ENCODE measurements at regions not wholly inside any gene's neighbourhood (a gene's known extent, or its start where the extent isn't known, plus 50 kb on each side); places are given as distances from the start of the nearest gene placed in this dataset.

DNA sequence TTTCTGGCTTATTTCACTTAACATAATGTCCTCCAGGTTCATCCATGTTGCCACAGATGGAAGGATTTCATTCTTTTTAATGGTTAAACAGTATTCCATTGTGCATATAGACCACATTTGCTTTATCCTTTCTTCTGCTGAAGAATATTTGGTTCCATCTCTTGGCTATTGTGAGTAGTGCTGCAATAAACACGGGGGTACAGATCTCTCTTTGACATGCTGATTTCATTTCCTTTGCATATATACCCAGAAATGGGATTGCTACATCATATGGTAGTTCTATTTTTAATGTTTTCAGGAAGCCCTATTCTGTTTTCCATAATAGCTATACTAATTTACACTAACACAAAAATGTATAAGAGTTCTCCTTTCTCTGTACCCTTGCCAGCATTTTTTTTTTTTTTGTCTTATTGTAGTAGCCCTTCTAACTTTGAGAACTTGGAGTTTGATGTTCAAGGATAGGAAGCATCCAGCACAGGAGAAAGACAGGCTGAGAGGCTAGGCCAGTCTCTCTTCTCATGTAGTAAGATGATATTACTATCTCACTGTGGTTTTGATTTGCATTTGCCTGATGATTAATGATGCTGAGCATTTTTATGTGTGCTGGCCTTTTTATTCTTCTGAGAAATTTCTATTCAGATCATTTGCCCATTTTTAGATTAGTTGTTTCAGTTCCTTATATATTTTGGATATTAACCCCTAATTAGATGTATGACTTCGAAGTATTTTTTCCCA, 592.2 kb upstream of the ZNF608 start:
- Mint-ChIP-seq H3K4me1 (ENCODE audit: low read depth, unreplicated experiment) (no peaks in the 10 kb centered on the region), H3K9me3 (ENCODE audit: unreplicated experiment) (no peaks in the 10 kb centered on the region), H3K27me3 (ENCODE audit: insufficient read depth, unreplicated experiment) (no peaks in the 10 kb centered on the region), H3K36me3 (ENCODE audit: insufficient read depth, unreplicated experiment) (no peaks in the 10 kb centered on the region), H3K4me3 (ENCODE audit: unreplicated experiment) (no peak overlapping the region), H3K27ac (ENCODE audit: unreplicated experiment) (no peak overlapping the region)
- no peaks in the 10 kb centered on the region for H3K4me1 ChIP-seq
- no peaks in the 10 kb centered on the region for H3K27me3 ChIP-seq (replicated peaks; ENCODE audit: control insufficient read depth, insufficient read depth, low read length)
- ChIA-PET POLR2A (no interaction called here), CTCF (no interaction called here)
- intact Hi-C loops (cut with micrococcal nuclease; ENCODE audit: unreplicated experiment): loop anchor here (1.0 kb wide), 1 partner anchor 429 kb away; no protein-coding TSS in a partner anchor
- H3K36me3 ChIP-seq (ENCODE audit: control insufficient read depth, insufficient read depth, low read length): no peaks in the 10 kb centered on the region; the same call in 1 of the 2 replicates
- no peak for DNase-seq
- H3K9me3 ChIP-seq: no peaks in the 10 kb centered on the region
- TF ChIP-seq, protein P1, sequence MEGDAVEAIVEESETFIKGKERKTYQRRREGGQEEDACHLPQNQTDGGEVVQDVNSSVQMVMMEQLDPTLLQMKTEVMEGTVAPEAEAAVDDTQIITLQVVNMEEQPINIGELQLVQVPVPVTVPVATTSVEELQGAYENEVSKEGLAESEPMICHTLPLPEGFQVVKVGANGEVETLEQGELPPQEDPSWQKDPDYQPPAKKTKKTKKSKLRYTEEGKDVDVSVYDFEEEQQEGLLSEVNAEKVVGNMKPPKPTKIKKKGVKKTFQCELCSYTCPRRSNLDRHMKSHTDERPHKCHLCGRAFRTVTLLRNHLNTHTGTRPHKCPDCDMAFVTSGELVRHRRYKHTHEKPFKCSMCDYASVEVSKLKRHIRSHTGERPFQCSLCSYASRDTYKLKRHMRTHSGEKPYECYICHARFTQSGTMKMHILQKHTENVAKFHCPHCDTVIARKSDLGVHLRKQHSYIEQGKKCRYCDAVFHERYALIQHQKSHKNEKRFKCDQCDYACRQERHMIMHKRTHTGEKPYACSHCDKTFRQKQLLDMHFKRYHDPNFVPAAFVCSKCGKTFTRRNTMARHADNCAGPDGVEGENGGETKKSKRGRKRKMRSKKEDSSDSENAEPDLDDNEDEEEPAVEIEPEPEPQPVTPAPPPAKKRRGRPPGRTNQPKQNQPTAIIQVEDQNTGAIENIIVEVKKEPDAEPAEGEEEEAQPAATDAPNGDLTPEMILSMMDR (IDR thresholded peaks at IDR 0.05; ENCODE audit: insufficient read depth in 1 of 2, low read depth in 1 of 2, low read length in 1 of 2, severe bottlenecking in 1 of 2, unreplicated experiment in 1 of 2): peak in 1 of 2 experiments; percentile 18
- no peak overlapping the region for H3K4me3 ChIP-seq (ENCODE audit: low read depth, low read length)
- BruUV-seq (replicated peaks): no TSS peak

DNA sequence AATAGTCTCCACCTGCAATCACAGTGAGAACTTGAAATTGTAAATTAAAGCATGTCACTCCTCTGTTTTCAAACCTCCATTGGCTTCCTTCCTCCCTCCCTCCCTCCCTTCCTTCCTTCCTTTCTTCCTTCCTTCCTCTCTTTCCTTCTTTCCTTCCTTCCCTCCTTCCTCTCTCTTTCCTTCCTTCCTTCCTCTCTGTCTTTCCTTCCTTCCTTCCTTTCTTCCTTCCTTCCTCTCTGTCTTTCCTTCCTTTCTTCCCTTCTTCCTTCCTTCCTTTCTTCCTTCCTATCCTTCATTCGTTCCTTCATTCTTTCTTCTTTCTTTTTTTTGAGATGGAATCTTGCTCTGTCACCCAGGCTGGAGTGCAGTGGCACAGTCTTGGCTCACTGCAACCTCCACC, 595.0 kb upstream of the ZNF608 start:
- BruUV-seq (replicated peaks): no TSS peak
- H3K36me3 Mint-ChIP-seq (ENCODE audit: insufficient read depth, unreplicated experiment): no peaks in the 10 kb centered on the region
- no peaks in the 10 kb centered on the region for H3K4me1 Mint-ChIP-seq (ENCODE audit: low read depth, unreplicated experiment)
- no peak for DNase-seq
- H3K4me1 ChIP-seq: no peaks in the 10 kb centered on the region
- H3K4me3 ChIP-seq (ENCODE audit: low read depth, low read length): no peak overlapping the region
- no peaks in the 10 kb centered on the region for H3K9me3 ChIP-seq
- H3K27ac Mint-ChIP-seq (ENCODE audit: unreplicated experiment): no peak overlapping the region
- H3K9me3 Mint-ChIP-seq (ENCODE audit: unreplicated experiment): no peaks in the 10 kb centered on the region
- ChIA-PET CTCF (no interaction called here), POLR2A (no interaction called here)
- TF ChIP-seq, protein P1 (IDR thresholded peaks at IDR 0.05; ENCODE audit: insufficient read depth in 1 of 2, low read depth in 1 of 2, low read length in 1 of 2, severe bottlenecking in 1 of 2, unreplicated experiment in 1 of 2): no peak
- no peak overlapping the region for H3K4me3 Mint-ChIP-seq (ENCODE audit: unreplicated experiment)
- no peaks in the 10 kb centered on the region for H3K36me3 ChIP-seq (ENCODE audit: control insufficient read depth, insufficient read depth, low read length)
- H3K27me3 Mint-ChIP-seq (ENCODE audit: insufficient read depth, unreplicated experiment): no peaks in the 10 kb centered on the region
- intact Hi-C loops (cut with micrococcal nuclease; ENCODE audit: unreplicated experiment): no loop called here
- H3K27me3 ChIP-seq (replicated peaks; ENCODE audit: control insufficient read depth, insufficient read depth, low read length): no peaks in the 10 kb centered on the region

DNA sequence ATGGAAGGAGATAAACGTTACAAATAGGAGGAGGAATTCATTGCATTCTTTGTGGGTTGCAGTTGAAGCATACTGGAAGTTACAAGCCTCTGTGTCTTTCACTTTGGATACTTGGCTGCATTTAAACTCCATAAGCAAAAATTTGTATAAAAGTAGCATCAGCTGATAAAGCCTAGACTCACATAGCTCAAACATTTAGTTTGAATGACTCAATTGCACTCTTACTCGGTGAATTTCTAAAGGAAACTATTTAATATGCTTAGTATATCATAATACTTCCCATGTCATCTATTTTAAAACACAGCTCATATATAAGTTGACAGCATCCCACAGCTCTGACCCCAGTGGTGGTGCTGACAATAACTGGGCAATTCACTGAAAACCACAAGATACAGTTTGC, 596.6 kb upstream of the ZNF608 start:
- Histone ChIP-seq H3K9me3 (no peaks in the 10 kb centered on the region), H3K36me3 (ENCODE audit: control insufficient read depth, insufficient read depth, low read length) (no peaks in the 10 kb centered on the region), H3K4me1 (no peaks in the 10 kb centered on the region), H3K4me3 (ENCODE audit: low read depth, low read length) (no peak overlapping the region), H3K27me3 (replicated peaks; ENCODE audit: control insufficient read depth, insufficient read depth, low read length) (no peaks in the 10 kb centered on the region)
- ChIA-PET POLR2A (no interaction called here), CTCF (no interaction called here)
- Mint-ChIP-seq H3K9me3 (ENCODE audit: unreplicated experiment) (no peaks in the 10 kb centered on the region), H3K27ac (ENCODE audit: unreplicated experiment) (no peak overlapping the region), H3K4me3 (ENCODE audit: unreplicated experiment) (no peak overlapping the region), H3K4me1 (ENCODE audit: low read depth, unreplicated experiment) (no peaks in the 10 kb centered on the region), H3K27me3 (ENCODE audit: insufficient read depth, unreplicated experiment) (no peaks in the 10 kb centered on the region), H3K36me3 (ENCODE audit: insufficient read depth, unreplicated experiment) (no peaks in the 10 kb centered on the region)
- no peak for DNase-seq
- intact Hi-C loops (cut with micrococcal nuclease; ENCODE audit: unreplicated experiment): no loop called here
- TF ChIP-seq, protein P1 (IDR thresholded peaks at IDR 0.05; ENCODE audit: insufficient read depth in 1 of 2, low read depth in 1 of 2, low read length in 1 of 2, severe bottlenecking in 1 of 2, unreplicated experiment in 1 of 2): no peak
- BruUV-seq (replicated peaks): no TSS peak
